ENCODE measurements at regions not wholly inside any gene's neighbourhood (a gene's known extent, or its start where the extent isn't known, plus 50 kb on each side); places are given as distances from the start of the nearest gene placed in this dataset.

GRCh38 chr6:90354961-90355360 is 58.3 kb upstream of the BACH2 start:
- TF ChIP-seq, protein P1, sequence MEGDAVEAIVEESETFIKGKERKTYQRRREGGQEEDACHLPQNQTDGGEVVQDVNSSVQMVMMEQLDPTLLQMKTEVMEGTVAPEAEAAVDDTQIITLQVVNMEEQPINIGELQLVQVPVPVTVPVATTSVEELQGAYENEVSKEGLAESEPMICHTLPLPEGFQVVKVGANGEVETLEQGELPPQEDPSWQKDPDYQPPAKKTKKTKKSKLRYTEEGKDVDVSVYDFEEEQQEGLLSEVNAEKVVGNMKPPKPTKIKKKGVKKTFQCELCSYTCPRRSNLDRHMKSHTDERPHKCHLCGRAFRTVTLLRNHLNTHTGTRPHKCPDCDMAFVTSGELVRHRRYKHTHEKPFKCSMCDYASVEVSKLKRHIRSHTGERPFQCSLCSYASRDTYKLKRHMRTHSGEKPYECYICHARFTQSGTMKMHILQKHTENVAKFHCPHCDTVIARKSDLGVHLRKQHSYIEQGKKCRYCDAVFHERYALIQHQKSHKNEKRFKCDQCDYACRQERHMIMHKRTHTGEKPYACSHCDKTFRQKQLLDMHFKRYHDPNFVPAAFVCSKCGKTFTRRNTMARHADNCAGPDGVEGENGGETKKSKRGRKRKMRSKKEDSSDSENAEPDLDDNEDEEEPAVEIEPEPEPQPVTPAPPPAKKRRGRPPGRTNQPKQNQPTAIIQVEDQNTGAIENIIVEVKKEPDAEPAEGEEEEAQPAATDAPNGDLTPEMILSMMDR (IDR thresholded peaks at IDR 0.05), result no peak
- TF ChIP-seq ZFX (IDR thresholded peaks at IDR 0.05; ENCODE audit: borderline replicate concordance), result no peak

Measured in 22Rv1 (cell line).